ENCODE measurements at regions not wholly inside any gene's neighbourhood (a gene's known extent, or its start where the extent isn't known, plus 50 kb on each side); places are given as distances from the start of the nearest gene placed in this dataset.

DNA sequence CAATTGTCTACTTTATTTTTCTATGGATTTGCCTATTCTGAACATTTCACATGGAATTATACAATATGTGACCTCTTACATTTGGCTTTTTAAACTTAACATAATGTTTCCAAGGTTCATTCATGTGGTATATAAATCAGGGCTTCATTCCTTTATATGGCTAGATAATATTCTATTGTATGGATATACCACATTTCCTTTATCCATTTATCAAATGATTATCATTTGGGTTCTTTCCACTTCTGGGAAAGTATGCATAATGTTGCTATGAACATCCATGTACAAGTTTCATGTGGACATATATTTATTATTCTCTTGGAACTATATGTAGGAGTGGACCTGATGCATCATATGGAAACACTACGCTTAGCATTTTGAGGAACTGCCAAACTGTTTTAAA, 99.7 kb upstream of the NCKAP5 start (continued):
- TF ChIP-seq, protein P1, sequence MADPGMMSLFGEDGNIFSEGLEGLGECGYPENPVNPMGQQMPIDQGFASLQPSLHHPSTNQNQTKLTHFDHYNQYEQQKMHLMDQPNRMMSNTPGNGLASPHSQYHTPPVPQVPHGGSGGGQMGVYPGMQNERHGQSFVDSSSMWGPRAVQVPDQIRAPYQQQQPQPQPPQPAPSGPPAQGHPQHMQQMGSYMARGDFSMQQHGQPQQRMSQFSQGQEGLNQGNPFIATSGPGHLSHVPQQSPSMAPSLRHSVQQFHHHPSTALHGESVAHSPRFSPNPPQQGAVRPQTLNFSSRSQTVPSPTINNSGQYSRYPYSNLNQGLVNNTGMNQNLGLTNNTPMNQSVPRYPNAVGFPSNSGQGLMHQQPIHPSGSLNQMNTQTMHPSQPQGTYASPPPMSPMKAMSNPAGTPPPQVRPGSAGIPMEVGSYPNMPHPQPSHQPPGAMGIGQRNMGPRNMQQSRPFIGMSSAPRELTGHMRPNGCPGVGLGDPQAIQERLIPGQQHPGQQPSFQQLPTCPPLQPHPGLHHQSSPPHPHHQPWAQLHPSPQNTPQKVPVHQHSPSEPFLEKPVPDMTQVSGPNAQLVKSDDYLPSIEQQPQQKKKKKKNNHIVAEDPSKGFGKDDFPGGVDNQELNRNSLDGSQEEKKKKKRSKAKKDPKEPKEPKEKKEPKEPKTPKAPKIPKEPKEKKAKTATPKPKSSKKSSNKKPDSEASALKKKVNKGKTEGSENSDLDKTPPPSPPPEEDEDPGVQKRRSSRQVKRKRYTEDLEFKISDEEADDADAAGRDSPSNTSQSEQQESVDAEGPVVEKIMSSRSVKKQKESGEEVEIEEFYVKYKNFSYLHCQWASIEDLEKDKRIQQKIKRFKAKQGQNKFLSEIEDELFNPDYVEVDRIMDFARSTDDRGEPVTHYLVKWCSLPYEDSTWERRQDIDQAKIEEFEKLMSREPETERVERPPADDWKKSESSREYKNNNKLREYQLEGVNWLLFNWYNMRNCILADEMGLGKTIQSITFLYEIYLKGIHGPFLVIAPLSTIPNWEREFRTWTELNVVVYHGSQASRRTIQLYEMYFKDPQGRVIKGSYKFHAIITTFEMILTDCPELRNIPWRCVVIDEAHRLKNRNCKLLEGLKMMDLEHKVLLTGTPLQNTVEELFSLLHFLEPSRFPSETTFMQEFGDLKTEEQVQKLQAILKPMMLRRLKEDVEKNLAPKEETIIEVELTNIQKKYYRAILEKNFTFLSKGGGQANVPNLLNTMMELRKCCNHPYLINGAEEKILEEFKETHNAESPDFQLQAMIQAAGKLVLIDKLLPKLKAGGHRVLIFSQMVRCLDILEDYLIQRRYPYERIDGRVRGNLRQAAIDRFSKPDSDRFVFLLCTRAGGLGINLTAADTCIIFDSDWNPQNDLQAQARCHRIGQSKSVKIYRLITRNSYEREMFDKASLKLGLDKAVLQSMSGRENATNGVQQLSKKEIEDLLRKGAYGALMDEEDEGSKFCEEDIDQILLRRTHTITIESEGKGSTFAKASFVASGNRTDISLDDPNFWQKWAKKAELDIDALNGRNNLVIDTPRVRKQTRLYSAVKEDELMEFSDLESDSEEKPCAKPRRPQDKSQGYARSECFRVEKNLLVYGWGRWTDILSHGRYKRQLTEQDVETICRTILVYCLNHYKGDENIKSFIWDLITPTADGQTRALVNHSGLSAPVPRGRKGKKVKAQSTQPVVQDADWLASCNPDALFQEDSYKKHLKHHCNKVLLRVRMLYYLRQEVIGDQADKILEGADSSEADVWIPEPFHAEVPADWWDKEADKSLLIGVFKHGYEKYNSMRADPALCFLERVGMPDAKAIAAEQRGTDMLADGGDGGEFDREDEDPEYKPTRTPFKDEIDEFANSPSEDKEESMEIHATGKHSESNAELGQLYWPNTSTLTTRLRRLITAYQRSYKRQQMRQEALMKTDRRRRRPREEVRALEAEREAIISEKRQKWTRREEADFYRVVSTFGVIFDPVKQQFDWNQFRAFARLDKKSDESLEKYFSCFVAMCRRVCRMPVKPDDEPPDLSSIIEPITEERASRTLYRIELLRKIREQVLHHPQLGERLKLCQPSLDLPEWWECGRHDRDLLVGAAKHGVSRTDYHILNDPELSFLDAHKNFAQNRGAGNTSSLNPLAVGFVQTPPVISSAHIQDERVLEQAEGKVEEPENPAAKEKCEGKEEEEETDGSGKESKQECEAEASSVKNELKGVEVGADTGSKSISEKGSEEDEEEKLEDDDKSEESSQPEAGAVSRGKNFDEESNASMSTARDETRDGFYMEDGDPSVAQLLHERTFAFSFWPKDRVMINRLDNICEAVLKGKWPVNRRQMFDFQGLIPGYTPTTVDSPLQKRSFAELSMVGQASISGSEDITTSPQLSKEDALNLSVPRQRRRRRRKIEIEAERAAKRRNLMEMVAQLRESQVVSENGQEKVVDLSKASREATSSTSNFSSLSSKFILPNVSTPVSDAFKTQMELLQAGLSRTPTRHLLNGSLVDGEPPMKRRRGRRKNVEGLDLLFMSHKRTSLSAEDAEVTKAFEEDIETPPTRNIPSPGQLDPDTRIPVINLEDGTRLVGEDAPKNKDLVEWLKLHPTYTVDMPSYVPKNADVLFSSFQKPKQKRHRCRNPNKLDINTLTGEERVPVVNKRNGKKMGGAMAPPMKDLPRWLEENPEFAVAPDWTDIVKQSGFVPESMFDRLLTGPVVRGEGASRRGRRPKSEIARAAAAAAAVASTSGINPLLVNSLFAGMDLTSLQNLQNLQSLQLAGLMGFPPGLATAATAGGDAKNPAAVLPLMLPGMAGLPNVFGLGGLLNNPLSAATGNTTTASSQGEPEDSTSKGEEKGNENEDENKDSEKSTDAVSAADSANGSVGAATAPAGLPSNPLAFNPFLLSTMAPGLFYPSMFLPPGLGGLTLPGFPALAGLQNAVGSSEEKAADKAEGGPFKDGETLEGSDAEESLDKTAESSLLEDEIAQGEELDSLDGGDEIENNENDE (IDR thresholded peaks at IDR 0.05; ENCODE audit: insufficient replicate concordance, low read length), result no peak

Data from H1 (cell line).